C4-2B (cell line): ENCODE measurements at regions not wholly inside any gene's neighbourhood (a gene's known extent, or its start where the extent isn't known, plus 50 kb on each side); places are given as distances from the start of the nearest gene placed in this dataset.
"Not testable (repeated sequence)": the region's sequence is repeated elsewhere in the genome, so short reads cannot be mapped to it uniquely, and the experiment has no call there.

Experiments used
- ZFX ChIP-seq: fragments of 450-650 bp; IDR thresholded peaks from 2 replicates; pipeline ENCODE4 v1.6.1; 2017
- TF ChIP-seq, protein P1 (sequence below): fragments of 450-650 bp; conservative IDR thresholded peaks from 2 replicates; pipeline ENCODE4 v1.5.1; 2017; ENCODE audit warnings: mild to moderate bottlenecking

DNA sequence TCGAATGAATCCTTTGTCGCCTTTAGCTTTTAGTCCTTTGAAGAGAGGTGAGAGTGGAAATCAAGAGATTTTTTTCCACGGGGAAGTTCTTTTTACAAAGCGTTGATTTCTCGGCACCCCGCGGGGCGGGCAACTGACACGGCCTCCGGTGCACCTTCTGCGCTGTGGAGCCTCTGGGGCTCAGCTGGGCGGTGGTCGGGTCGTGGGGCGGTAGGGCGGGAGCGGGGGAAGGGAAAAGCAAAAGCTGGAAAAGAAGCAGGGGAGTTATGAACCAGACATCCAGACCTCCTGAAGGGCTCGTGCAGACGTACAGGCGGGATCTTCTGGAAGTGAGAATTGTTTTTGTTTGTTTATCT, 63.3 kb downstream of the PPIAL4C start:
- TF ChIP-seq, protein P1, sequence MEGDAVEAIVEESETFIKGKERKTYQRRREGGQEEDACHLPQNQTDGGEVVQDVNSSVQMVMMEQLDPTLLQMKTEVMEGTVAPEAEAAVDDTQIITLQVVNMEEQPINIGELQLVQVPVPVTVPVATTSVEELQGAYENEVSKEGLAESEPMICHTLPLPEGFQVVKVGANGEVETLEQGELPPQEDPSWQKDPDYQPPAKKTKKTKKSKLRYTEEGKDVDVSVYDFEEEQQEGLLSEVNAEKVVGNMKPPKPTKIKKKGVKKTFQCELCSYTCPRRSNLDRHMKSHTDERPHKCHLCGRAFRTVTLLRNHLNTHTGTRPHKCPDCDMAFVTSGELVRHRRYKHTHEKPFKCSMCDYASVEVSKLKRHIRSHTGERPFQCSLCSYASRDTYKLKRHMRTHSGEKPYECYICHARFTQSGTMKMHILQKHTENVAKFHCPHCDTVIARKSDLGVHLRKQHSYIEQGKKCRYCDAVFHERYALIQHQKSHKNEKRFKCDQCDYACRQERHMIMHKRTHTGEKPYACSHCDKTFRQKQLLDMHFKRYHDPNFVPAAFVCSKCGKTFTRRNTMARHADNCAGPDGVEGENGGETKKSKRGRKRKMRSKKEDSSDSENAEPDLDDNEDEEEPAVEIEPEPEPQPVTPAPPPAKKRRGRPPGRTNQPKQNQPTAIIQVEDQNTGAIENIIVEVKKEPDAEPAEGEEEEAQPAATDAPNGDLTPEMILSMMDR: not testable (repeated sequence)
- TF ChIP-seq ZFX: not testable (repeated sequence)
